Psoas muscle (tissue), 7 donors: ENCODE measurements at regions not wholly inside any gene's neighbourhood (a gene's known extent, or its start where the extent isn't known, plus 50 kb on each side); places are given as distances from the start of the nearest gene placed in this dataset.

Source experiments
- ATAC-seq, 4 donors: fragments of 200-7000 bp; cut with Tn5 transposase; one replicate each; pipeline ENCODE4 v1.9.1; 2020; ENCODE audit warnings: moderate library complexity in 3 of 4, mild to moderate bottlenecking in 2 of 4
- DNase-seq, 2 donors: peaks; one replicate each; pipeline ENCODE4 v3.0.0-alpha.2; 2020
- H3K27ac ChIP-seq: fragments of 200-600 bp; one replicate; pipeline ENCODE4 v1.8.0; 2022
- H3K27me3 ChIP-seq, 3 donors: fragments of 200-600 bp in 1 of 3; one replicate each; pipeline versions ENCODE4 v1.6.1 to v1.8.0; 2013 to 2022; ENCODE audit warnings: low read length in 2 of 3, mild to moderate bottlenecking in 2 of 3, moderate library complexity in 1 of 3; ENCODE audit not compliant: insufficient read depth in 3 of 3
- H3K36me3 ChIP-seq, 2 donors: fragments of 200-600 bp in 1 of 2; one replicate each; pipeline versions ENCODE4 v1.6.1 to v1.8.0; 2013 to 2022; ENCODE audit warnings: low read depth in 1 of 2, mild to moderate bottlenecking in 1 of 2, moderate library complexity in 1 of 2; ENCODE audit not compliant: insufficient read depth in 1 of 2
- H3K4me1 ChIP-seq: fragments of 200-600 bp; one replicate; pipeline ENCODE4 v1.8.0; 2022
- H3K4me3 ChIP-seq: fragments of 200-600 bp; one replicate; pipeline ENCODE4 v1.8.0; 2022; ENCODE audit warnings: mild to moderate bottlenecking
- H3K9me3 ChIP-seq: fragments of 200-600 bp; one replicate; pipeline ENCODE4 v1.8.0; 2022
- WGBS, 3 donors: extraction: QIAGEN DNeasy Blood & Tissue Kit; methylation state at CpG; one replicate each; pipeline versions ENCODE4 v1.1.6 to v1.1.7; 2013; 5-methylcytosine and 5-hydroxymethylcytosine counted together
- intact Hi-C, 2 donors: fragments of 100-400 bp; cut with DNase I; formaldehyde crosslinking; loops; one replicate each; pipeline versions ENCODE4 v1.11.0 to v1.14.2; 2022
- TF ChIP-seq, protein P1 (sequence below): fragments of 200-600 bp; IDR thresholded peaks from one replicate; pipeline ENCODE4 v1.8.0; 2022; ENCODE audit warnings: antibody characterized with exemption
- donor health status: healthy with polysubstance abuse.
- donor health status: DM: no; HTN: no; CAD: no; lungs with moderate emphysema.
- donor health status: Bipolar disorder and iron deficiency.
- donor health status: healthy.
- donor health status: DM: yes; HTN: yes; CAD: no.
- donor health status: DM: no; HTN: no; CAD: no.
- donor health status: DM: yes; HTN: yes; CAD: no.

GRCh38 chr5:175286981-175287380, 157.0 kb downstream of the DRD1 start:
- Histone ChIP-seq H3K4me1 (no peaks in the 10 kb centered on the region), H3K27me3 (peaks cover 0 to 2% (median 0%) of the 10 kb centered on the region in 3 donors), H3K27ac (no peak overlapping the region), H3K9me3 (no peaks in the 10 kb centered on the region), H3K4me3 (no peak overlapping the region), H3K36me3 (no peaks in the 10 kb centered on the region)
- ATAC-seq (no peak), DNase-seq (no peak)
- WGBS, 3 donors, result 88 to 92% (median 91%) methylated on average over 8 of the region's 8 CpGs
- TF ChIP-seq, protein P1, sequence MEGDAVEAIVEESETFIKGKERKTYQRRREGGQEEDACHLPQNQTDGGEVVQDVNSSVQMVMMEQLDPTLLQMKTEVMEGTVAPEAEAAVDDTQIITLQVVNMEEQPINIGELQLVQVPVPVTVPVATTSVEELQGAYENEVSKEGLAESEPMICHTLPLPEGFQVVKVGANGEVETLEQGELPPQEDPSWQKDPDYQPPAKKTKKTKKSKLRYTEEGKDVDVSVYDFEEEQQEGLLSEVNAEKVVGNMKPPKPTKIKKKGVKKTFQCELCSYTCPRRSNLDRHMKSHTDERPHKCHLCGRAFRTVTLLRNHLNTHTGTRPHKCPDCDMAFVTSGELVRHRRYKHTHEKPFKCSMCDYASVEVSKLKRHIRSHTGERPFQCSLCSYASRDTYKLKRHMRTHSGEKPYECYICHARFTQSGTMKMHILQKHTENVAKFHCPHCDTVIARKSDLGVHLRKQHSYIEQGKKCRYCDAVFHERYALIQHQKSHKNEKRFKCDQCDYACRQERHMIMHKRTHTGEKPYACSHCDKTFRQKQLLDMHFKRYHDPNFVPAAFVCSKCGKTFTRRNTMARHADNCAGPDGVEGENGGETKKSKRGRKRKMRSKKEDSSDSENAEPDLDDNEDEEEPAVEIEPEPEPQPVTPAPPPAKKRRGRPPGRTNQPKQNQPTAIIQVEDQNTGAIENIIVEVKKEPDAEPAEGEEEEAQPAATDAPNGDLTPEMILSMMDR, result no peak
- intact Hi-C loops, result no loop called here

DNA sequence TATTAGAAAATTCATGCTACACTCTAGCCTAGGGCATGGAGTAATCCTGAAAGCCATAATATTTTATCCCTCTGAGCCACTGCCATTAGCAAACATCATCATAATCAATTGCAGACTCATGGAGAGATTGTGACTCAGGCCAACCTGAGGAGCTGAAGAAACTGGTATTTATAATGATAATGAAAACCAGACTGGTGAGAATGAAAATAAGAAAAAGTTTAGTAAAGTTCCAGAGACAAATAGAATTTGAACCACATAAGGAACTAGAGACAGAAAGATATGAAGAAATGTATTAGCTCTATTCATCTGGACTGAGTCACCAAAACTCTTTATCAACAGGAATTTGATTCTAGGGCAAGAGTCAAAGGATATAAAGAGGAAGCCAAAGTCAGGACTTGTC, 158.7 kb downstream of the DRD1 start:
- Histone ChIP-seq H3K36me3 (no peaks in the 10 kb centered on the region), H3K27me3 (peaks cover 0 to 2% (median 0%) of the 10 kb centered on the region in 3 donors), H3K9me3 (no peaks in the 10 kb centered on the region), H3K4me3 (no peak overlapping the region), H3K4me1 (no peaks in the 10 kb centered on the region), H3K27ac (no peak overlapping the region)
- DNase-seq (no peak), ATAC-seq (no peak)
- TF ChIP-seq, protein P1, result no peak
- intact Hi-C loops, result no loop called here

- TF ChIP-seq, protein P1, result no peak
- Histone ChIP-seq H3K36me3 (no peaks in the 10 kb centered on the region), H3K27me3 (peaks cover 0 to 2% (median 0%) of the 10 kb centered on the region in 3 donors), H3K4me3 (no peak overlapping the region), H3K27ac (no peak overlapping the region), H3K9me3 (no peaks in the 10 kb centered on the region), H3K4me1 (no peaks in the 10 kb centered on the region)
- no peak for DNase-seq
- WGBS, 3 donors, result 66 to 72% (median 71%) methylated on average over 2 of the region's 2 CpGs
- intact Hi-C loops, result no loop called here
- ATAC-seq, result no peak
These were observed 159.2 kb downstream of the DRD1 start for GRCh38 chr5:175284806-175285205.

DNA sequence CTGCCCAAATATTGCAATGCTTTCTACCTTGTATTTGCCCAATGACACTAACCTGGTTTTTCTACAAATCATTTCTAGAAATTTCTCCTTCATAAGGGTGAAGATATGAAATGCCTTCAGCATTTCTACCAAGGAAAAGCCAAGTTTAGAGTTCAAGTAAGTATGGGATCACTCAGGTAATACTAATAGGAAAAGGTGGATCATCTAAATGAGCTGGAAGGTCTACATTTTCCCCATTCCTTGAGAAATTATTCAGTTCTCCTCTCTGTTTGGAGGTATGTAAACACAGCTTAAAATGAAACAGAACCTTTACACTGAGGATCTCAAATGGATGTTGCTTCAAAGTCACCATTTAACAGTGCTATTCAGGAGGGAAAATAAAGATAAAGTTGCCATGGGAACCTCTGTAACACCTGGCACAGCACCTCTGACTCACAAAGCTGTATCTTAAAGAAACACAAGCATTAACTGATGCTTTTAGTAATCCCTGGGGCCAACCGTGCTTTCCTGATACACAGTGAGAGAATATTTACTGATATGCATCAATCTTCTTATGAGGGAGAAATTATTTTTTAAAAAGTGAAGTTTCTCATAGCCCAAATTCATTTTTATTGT, 161.3 kb downstream of the DRD1 start:
- Histone ChIP-seq H3K4me1 (no peaks in the 10 kb centered on the region), H3K27me3 (peaks cover 0 to under 1% (median 0%) of the 10 kb centered on the region in 3 donors), H3K27ac (no peak overlapping the region), H3K4me3 (no peak overlapping the region), H3K36me3 (no peaks in the 10 kb centered on the region), H3K9me3 (no peaks in the 10 kb centered on the region)
- no peak for ATAC-seq
- intact Hi-C loops, result no loop called here
- TF ChIP-seq, protein P1, result no peak
- no peak for DNase-seq
- WGBS, 3 donors, result 41 to 46% (median 44%) methylated on average over 1 of the region's 1 CpG

DNA sequence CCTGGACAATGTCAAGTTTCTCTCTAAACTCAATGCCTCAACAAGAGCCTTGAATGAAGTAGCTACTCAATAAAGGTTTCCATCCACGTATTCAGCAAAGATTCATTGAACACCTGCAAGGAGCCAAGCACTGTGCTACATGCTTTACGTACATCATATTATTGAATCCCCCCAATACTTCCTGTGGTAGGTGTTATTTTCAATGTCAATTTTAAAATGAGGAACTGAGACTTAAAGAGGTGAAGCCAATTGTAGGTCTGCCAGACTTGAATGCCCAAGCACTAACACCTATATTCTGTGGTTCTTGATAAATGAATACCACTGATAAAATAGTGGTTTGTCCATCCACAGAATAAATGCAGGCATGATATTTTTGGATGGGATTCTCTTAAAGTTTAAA, 162.3 kb downstream of the DRD1 start:
- TF ChIP-seq, protein P1, result no peak
- Histone ChIP-seq H3K4me1 (no peaks in the 10 kb centered on the region), H3K9me3 (no peaks in the 10 kb centered on the region), H3K27ac (no peak overlapping the region), H3K27me3 (peaks cover 0 to 7% (median 0%) of the 10 kb centered on the region in 3 donors), H3K36me3 (no peaks in the 10 kb centered on the region), H3K4me3 (no peak overlapping the region)
- DNase-seq, result no peak
- intact Hi-C loops, result no loop called here
- no peak for ATAC-seq
- WGBS, 3 donors, result 79 to 88% (median 87%) methylated on average over 2 of the region's 2 CpGs
